Ovary (tissue), 3 donors: ENCODE measurements at regions not wholly inside any gene's neighbourhood (a gene's known extent, or its start where the extent isn't known, plus 50 kb on each side); places are given as distances from the start of the nearest gene placed in this dataset.

Experiments
- CTCF ChIP-seq, 3 donors: fragments of 450-650 bp in 2 of 3; fragments of 200-600 bp in 1 of 3; IDR thresholded peaks; one replicate each; pipeline versions ENCODE4 v1.5.1 to v1.8.0; 2016 to 2022; ENCODE audit warnings: antibody characterized with exemption in 3 of 3, mild to moderate bottlenecking in 1 of 3
- EP300 ChIP-seq: sonication (generic); formaldehyde crosslinking; IDR thresholded peaks from one replicate; pipeline ENCODE4 v1.6.1; 2017; ENCODE audit warnings: antibody characterized with exemption
- POLR2A ChIP-seq: fragments of 450-650 bp; IDR thresholded peaks from one replicate; pipeline ENCODE4 v1.6.1; 2017; ENCODE audit warnings: antibody characterized with exemption, mild to moderate bottlenecking, moderate library complexity
- donor health status: DM: no; HTN: no; CAD: no.

GRCh38 chr12:58615576-58615975, 304.7 kb downstream of the LRIG3 start:
- TF ChIP-seq CTCF (IDR thresholded peaks at IDR 0.05) (no peak), POLR2A (no peak), EP300 (no peak)
